ENCODE measurements at regions not wholly inside any gene's neighbourhood (a gene's known extent, or its start where the extent isn't known, plus 50 kb on each side); places are given as distances from the start of the nearest gene placed in this dataset.
"Not testable (repeated sequence)": the region's sequence is repeated elsewhere in the genome, so short reads cannot be mapped to it uniquely, and the experiment has no call there.

GRCh38 chr14:43697003-43697402 is 810.1 kb downstream of the FSCB start:
- no peak for DNase-seq (ENCODE audit: low spot score)

- DNase-seq (ENCODE audit: low spot score), result no peak
These were observed 814.4 kb downstream of the FSCB start for GRCh38 chr14:43692706-43693105.

- DNase-seq (ENCODE audit: low spot score), result peak; percentile 46
These were observed 819.2 kb downstream of the FSCB start for GRCh38 chr14:43687921-43688320.

GRCh38 chr14:43677581-43677980 is 829.5 kb downstream of the FSCB start:
- DNase-seq (ENCODE audit: low spot score), result no peak

GRCh38 chr14:43674273-43674672 is 832.8 kb downstream of the FSCB start:
- DNase-seq (ENCODE audit: low spot score), result no peak

GRCh38 chr14:43671716-43672485 is 835.2 kb downstream of the FSCB start:
- no peak for DNase-seq (ENCODE audit: low spot score)

GRCh38 chr14:43669355-43669754 is 837.7 kb downstream of the FSCB start:
- no peak for DNase-seq (ENCODE audit: low spot score)

GRCh38 chr14:43665570-43666267 is 841.4 kb downstream of the FSCB start:
- DNase-seq (ENCODE audit: low spot score), result no peak

GRCh38 chr14:43655194-43655593 is 851.9 kb downstream of the FSCB start:
- DNase-seq (ENCODE audit: low spot score), result not testable (repeated sequence)

GRCh38 chr14:43651896-43652295 is 855.2 kb downstream of the FSCB start:
- no peak for DNase-seq (ENCODE audit: low spot score)

- DNase-seq (ENCODE audit: low spot score), result no peak
These were observed 855.8 kb downstream of the FSCB start for GRCh38 chr14:43651185-43651787.

GRCh38 chr14:43649508-43649907 is 857.6 kb downstream of the FSCB start:
- no peak for DNase-seq (ENCODE audit: low spot score)

GRCh38 chr14:43647302-43647701 is 859.8 kb downstream of the FSCB start:
- DNase-seq (ENCODE audit: low spot score), result no peak

GRCh38 chr14:43640718-43641267 is 866.3 kb downstream of the FSCB start:
- no peak for DNase-seq (ENCODE audit: low spot score)

GRCh38 chr14:43625294-43625693 is 881.8 kb downstream of the FSCB start:
- DNase-seq (ENCODE audit: low spot score), result peak; percentile 30

- DNase-seq (ENCODE audit: low spot score), result no peak
These were observed 885.8 kb downstream of the FSCB start for GRCh38 chr14:43621282-43621681.

- DNase-seq (ENCODE audit: low spot score), result no peak
These were observed 911.8 kb downstream of the FSCB start for GRCh38 chr14:43595096-43595772.

- no peak for DNase-seq (ENCODE audit: low spot score)
These were observed 915.3 kb downstream of the FSCB start for GRCh38 chr14:43591776-43592175.

GRCh38 chr14:43587183-43587582 is 919.9 kb downstream of the FSCB start:
- no peak for DNase-seq (ENCODE audit: low spot score)

- DNase-seq (ENCODE audit: low spot score), result no peak
These were observed 927.4 kb downstream of the FSCB start for GRCh38 chr14:43579671-43580070.

- DNase-seq (ENCODE audit: low spot score), result no peak
These were observed 939.1 kb downstream of the FSCB start for GRCh38 chr14:43568022-43568421.

- DNase-seq (ENCODE audit: low spot score), result no peak
These were observed 958.7 kb downstream of the FSCB start for GRCh38 chr14:43548368-43548767.
